ENCODE measurements at regions not wholly inside any gene's neighbourhood (a gene's known extent, or its start where the extent isn't known, plus 50 kb on each side); places are given as distances from the start of the nearest gene placed in this dataset.

GRCh38 chr9:90559075-90560073, 83.2 kb downstream of the DIRAS2 start:
- Histone ChIP-seq H3K27me3 (replicated peaks) (no peaks in the 10 kb centered on the region), H3K27ac (no peak overlapping the region), H3K4me3 (ENCODE audit: low read depth, low read length) (no peak overlapping the region), H3K36me3 (replicated peaks) (no peaks in the 10 kb centered on the region)
- DNase-seq = peak; percentile 25
- no peak for TF ChIP-seq CTCF (IDR thresholded peaks at IDR 0.05; ENCODE audit: low read depth, low read length, missing control alignments)
- in situ Hi-C loops (cut with HindIII; ENCODE audit: low pct_ligation_motif_present, low sequenced_read_pairs) = no loop called here

Measured in brain microvascular endothelial cell (primary cell).